HPDE6-E6E7 (cell line): ENCODE measurements at regions not wholly inside any gene's neighbourhood (a gene's known extent, or its start where the extent isn't known, plus 50 kb on each side); places are given as distances from the start of the nearest gene placed in this dataset.
A peak's percentile ranks its signal among the peaks of the same experiment; 100 is the strongest.
"Not testable (repeated sequence)": the region's sequence is repeated elsewhere in the genome, so short reads cannot be mapped to it uniquely, and the experiment has no call there.

Experiments
- DNase-seq: peaks from one replicate; pipeline ENCODE4 v3.0.0; 2011; ENCODE audit warnings: missing footprints; ENCODE audit errors: extremely low spot score

DNA sequence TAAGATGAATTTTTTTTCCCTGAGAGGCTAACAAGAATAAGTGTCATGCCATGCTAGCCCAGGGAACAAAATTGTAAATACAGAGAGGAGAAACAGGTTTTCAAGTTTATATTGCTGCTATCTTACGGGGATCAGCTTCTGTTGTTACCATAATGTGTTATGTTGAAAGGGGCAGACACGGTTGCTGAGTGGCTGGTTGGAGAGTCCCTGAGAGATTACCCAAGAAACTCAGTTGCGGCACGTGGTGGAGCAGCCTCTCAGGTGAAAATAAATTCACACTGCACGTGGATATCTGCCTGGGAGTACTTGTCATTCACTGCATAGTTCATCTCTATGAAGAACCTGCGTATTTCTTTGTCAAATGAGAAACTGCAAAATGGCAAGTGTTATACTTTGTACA is 293.6 kb downstream of the TDRD3 start:
- no peak for DNase-seq

DNA sequence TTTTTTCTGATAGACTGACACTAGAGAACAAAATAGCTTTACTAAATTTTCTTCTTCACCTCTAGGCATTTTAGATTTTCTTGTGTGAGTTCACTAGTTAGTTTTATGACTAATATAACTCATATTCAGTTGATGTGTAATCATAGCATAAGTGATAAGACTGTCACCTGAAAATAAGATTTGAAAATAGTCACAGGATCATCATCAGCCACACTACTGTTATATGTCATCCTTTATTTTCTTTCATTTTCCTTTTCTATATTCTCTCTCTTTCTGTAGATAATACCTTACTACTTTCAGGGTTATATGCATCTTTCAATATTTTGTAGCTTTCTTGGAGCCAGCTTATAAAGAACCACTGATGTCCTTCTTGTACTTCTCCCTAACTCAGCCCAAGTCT is 292.6 kb downstream of the TDRD3 start:
- no peak for DNase-seq

DNA sequence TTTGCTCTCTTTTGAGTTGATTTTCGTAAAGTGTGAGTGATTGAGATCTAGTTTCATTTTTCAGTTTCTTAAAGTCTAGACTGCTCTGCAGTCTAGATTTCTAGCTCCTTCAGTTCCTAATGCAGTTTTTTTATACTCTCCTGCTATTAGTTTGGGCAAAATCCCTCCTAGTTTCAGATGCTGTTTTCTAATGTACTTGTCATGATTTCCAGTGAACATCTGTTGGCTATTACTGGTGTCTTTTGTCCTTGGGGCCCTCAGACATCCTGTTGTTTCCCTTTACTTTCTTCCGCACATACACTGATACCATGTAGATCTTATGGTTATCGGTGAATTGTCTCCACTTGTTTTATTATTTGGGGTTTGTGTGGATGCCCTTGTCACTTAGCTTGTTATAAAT is 292.1 kb downstream of the TDRD3 start:
- no peak for DNase-seq

DNA sequence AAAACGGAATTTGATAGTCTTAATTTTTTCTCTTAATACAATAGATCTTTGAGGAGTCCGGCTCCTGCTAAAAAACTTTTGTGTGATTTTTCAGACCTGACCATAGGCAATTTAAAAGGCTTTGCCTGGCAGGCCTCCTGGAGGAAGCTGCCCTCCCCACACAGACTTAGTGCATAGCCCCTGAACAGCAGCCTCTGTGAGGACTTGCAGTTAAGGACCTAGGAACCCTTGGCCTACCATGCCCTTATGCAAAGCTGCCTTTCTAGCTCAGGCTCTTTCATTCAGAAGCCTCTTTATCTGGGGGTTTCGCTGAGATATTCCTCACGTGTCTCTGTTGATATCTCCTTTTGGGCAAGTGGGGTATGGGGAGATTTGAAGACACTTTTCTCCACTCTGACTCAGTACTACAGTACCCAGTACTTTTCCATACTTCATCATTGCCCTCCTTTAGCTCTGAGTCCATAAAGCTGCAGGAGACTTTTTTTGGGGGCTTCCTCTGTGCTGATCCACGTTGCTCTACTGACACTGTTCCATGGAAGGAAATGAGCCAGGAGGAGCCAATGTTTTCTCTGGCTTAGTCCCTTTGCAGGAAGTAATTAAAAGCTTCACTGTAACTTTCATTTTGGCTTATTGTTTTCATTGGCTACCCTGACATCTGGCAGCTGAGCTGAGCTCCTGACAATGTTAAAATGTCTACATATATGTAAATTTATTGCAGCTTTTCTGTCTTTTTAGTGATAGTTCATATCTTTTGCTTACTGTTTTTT is 283.1 kb downstream of the TDRD3 start:
- DNase-seq = no peak

DNA sequence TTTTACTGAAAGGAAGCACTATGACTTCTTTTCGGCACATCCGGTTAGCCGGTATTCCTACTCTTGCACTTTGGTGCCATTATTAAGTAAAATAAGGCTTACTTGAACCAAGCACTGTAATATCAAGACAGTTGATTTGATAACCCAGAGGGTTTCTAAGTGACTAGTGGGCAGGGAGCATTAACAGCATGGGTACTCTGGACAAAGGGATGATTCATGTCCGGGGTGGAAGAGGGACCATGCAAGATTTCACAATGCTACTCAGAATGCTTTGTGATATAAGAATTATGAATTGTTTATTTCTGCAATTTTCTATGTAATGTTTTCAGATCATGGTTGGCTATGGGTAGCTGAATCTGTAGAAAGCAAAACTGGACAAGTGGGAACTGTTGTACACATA is 282.1 kb downstream of the TDRD3 start:
- DNase-seq = no peak

DNA sequence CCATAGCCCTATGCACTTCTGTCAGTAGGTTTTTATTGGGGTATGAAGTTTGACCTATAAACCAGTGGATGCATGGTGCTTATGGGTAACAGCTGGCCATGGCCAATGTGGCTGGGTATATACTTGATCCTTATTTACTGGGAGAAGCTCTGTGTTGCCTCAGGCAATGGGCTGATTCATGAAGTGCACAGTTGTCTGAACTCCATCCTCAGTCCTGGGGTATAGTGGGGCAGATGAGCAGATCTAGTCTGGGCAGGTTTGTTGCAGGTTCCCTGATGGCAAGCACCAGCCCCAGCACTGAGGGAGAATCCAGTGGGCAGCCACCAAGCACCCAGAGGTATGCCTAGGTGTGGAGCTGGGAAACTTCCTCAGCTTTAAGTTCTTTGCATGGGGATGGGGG is 274.4 kb downstream of the TDRD3 start:
- DNase-seq = no peak

DNA sequence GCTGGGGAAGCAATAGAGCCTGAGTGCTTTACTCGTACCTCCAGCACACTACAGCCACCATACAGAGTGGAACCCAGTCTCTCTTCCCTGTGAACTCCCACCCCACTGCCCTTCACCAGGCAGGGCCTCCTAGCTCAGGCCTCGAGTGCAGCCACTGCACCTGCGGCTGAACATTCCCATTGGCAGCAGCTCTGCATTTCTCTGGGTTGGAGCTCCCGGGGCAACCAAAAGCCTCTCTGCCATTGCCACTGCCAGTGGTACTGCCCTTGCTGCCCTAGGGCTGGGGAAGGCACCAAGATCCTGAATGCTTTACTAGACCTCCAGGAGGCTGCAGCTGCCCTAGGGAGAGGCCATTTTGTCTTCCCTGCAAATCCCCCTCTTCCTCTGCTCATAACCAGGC is 266.8 kb downstream of the TDRD3 start:
- DNase-seq = no peak

DNA sequence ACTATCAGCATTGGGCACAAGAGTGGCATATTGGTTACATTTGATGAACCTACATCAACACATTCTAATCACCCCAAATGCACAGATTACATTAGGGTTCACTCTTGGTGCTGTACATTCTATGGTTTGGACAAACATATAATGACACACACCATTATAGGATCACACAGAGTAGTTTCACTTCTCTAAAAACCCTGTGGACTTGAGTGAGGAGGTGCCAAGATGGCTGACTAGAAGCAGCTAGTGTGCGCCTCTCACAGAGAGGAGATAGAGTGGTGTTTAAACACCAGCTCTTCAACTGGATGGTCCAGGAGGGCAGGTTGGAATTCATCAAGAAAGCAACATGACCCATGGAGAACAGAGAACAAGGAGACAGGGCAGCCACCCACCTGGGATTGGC is 265.6 kb downstream of the TDRD3 start:
- DNase-seq = no peak

DNA sequence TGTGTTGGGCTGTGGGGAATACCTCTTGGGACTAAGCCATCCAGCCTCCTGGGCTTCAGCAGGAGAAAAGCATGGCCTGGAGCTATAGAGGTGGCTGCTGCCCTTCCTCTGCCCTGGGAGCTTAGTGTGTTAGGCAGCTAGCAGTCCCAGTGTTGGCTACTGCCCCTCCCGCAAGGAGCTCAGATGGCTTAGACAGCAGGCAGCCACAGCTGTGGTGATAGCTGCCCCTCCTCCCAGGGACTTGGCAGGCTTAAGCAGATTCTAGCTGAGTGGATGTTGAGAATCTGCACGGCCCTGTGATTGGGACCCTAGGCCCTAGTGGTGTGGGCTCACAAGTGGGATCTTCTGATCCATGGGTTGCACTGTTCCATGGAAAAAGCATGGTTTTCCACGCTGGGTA is 264.5 kb downstream of the TDRD3 start:
- DNase-seq = no peak

DNA sequence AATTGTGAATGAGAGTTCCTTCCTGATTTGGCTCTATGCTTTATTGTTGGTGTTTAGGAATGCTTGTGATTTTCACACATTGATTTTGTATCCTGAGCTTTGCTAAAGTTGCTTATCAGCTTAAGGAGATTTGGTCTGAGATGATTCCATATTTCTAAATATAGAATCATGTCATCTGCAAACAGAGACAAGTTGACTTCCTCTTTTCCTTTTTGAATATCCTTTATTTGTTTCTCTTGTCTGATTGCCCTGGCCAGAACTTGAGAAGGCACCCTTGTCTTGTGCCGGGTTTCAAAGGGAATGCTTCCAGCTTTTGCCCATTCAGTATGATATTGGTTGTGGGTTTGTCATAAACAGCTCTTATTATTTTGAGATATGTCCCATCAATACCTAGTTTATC is 260.6 kb downstream of the TDRD3 start:
- DNase-seq = not testable (repeated sequence)

DNA sequence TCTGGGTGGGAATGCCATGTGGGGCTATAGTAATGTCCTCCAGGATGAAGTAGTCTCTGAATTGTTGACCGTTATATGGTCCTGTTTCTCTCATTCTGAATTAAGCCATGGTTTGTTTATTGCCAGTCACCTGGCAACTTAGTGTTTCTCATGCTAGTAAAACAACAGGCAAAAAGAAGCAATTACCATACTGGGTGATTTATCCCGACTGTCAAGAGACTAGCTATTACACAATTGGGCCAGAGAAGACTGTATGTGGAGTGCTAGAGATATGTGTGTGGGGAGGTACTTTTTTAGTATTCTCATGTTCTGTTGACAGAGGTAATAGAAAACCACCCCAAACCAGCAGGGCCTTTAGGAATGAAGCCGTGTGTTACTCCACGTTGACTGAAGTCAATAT is 258.2 kb downstream of the TDRD3 start:
- DNase-seq = no peak

DNA sequence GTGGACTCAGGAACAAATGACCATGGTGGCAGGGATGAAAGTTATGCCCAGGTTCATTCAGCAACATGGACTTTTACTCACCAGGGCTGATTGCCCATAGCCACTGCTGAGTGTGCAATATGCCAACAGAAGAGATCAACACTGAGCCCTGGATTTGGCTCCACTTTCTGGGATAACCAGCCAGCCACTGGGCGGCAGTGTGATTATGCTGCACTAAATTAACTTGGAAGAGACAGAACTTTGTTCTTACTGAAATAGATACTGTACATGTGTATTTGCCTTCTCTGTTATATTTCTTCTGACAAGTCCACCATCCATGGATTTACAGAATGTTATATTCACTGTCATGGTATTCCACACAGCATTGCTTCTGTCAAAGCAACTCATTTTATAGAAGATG is 257.4 kb downstream of the TDRD3 start:
- peak; percentile 14 for DNase-seq

DNA sequence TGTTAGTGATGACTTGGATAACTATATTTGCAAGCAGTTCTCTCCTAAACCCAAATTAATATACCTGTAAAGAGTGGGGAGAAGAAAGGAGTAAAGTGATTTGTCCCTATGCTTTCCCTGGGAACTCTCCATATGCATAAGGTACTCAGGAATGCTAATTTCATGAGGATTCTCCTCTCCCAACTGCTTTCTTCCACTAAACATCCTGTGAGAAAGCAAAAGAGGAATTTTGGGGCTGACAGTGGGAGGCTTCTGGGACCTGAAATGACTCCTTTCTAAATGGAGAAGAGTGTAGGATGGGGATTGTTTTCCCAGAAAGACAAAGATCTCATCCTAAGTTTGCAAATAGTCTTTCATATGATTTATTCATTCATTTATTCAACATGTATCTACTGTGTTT is 250.5 kb downstream of the TDRD3 start:
- DNase-seq = no peak

DNA sequence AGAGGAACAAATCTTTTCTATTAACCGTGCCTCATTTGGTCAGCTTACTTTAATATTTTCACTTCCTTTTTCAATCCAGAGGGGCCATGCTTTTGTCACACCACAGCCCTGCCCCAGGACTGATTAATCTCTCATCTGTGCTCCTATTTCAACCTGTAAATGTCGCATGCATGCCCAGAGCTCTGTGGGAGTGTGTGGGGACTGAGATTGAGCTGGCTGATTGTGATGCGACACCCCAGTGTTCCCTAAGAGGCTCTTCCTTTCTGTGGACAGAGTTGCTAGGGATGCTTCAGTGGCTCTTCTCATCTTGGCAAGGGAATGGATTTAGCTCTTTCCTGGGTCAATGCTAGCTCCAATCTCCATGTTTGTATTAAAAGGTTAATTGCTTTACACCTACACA is 249.6 kb downstream of the TDRD3 start:
- DNase-seq = no peak

DNA sequence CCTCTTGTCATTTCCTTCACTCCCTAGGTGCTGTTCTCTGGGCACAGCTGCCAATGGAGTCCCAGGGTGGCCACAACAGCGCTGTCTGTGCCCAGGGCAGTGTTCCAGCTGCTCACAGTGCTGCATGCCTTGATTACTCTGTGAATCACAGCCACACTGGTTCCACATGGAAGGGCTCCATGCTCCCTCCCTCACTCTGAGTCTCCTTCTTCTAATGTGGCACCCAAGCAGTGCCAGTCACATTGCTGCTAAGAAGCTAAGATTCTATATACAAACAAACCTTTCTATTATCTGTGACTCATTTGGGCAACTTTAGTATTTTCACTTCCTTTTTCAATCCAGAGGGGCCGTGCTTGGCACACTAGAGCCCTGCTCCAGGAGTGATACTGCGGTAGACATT is 248.7 kb downstream of the TDRD3 start:
- DNase-seq = no peak

DNA sequence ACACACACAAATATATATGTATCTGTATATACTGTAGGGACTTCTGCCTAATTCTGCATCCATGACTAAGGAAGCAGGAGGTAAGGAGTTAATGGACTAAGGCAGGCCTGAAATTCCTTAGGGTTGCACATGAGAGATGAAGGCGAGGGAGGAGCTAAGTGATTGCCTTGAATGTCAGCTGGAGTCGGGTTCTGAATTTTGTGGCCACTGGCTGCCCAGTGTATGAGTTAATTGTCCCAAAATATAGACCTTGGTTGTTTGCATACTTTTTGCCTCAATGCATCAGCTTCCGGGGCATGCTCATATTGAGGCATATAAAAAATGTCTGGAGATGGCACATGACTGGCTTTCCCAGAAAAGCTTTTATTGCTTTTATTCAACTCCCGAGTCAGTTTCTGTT is 245.5 kb downstream of the TDRD3 start:
- no peak for DNase-seq

DNA sequence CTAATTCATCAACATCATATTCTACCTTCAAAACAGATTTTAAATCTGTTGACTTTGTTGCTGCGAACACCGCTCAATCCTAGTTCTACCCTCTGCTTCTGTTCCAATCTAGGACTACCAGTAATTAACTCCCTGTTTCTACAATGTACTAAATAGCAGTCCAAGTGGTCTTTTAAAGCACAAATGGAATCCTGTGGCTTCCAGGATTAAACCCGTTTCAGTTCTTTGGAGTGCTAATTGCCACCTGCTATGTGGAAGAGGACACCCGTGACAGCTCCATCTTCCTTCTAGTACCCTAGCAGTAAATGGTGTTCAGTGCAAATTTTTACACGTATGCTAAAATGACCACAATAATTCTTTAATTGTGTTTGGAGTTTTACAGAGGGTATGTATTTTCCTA is 232.1 kb downstream of the TDRD3 start:
- no peak for DNase-seq

DNA sequence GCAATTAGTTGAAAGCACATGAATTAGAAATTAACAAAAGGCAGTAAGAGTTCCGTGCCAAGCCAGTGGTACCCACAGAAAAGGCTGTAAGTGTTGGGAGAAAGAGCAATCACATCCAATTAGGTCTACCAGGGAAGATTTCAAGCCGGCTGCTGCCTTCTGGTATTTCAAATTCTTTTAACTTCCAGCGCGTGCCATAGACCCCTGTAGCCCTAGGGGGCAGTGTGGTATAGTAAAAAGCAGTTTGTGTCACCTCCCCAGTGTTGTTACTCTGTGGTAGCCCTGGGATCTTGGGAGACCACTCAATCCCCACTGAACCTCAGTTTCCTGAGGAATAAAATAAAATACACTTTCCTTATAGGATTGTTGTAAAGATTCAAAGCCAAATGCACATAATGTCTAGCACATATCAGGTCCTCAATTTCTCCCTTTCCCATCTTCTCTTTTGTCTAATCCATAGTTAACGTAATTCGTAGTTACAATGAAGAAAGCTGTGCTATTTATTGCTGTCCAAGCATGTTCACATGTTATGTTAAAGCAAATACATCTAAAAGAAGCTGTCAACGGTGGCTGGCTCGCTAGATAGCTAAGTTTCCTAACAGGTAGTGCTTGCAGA is 230.2 kb downstream of the TDRD3 start:
- peak; percentile 13 for DNase-seq
